Duodenal mucosa (tissue), 2 donors: ENCODE measurements at regions not wholly inside any gene's neighbourhood (a gene's known extent, or its start where the extent isn't known, plus 50 kb on each side); places are given as distances from the start of the nearest gene placed in this dataset.

ENCODE experiments used
- H3K27ac ChIP-seq: one replicate; pipeline ENCODE4 v1.7.0; 2013; ENCODE audit warnings: low read depth, low read length
- H3K27me3 ChIP-seq, 2 donors: one replicate each; pipeline ENCODE4 v1.7.0; 2013; ENCODE audit warnings: low read length in 2 of 2, control low read depth in 1 of 2; ENCODE audit not compliant: insufficient read depth in 2 of 2, control insufficient read depth in 1 of 2
- H3K36me3 ChIP-seq, 2 donors: one replicate each; pipeline ENCODE4 v1.7.0; 2013; ENCODE audit warnings: low read length in 2 of 2, control low read depth in 1 of 2; ENCODE audit not compliant: insufficient read depth in 2 of 2, control insufficient read depth in 1 of 2
- H3K4me1 ChIP-seq, 2 donors: one replicate each; pipeline ENCODE4 v1.7.0; 2013; ENCODE audit warnings: low read length in 2 of 2, control low read depth in 1 of 2; ENCODE audit not compliant: insufficient read depth in 2 of 2, control insufficient read depth in 1 of 2
- H3K4me3 ChIP-seq, 2 donors: one replicate each; pipeline ENCODE4 v1.7.0; 2013; ENCODE audit warnings: low read length in 2 of 2, low read depth in 1 of 2
- H3K9ac ChIP-seq, 2 donors: one replicate each; pipeline ENCODE4 v1.7.0; 2013; ENCODE audit warnings: low read length in 2 of 2, low read depth in 1 of 2
- H3K9me3 ChIP-seq, 2 donors: one replicate each; pipeline ENCODE4 v1.7.0; 2013; ENCODE audit warnings: low read length in 2 of 2, control low read depth in 1 of 2; ENCODE audit not compliant: control insufficient read depth in 1 of 2

DNA sequence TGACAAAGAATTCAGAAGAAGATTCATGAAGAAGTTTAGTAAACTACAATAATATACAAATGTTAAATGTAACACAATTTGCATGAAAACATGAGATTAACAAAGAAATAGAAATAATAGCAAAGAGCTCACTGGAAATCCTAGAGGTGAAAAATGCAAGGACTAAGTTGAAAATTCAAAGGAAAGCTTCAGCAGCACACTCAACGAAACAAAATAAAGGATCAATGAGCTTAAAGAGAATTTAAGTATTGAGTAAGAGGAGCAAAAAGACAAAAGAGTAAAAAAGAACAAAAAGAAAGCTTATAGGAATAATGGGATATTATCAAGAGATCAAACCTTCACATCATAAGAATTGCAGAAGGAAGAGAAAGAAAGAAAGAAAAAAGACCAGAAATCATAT lies 583.8 kb upstream of the NECTIN3 start:
- H3K9me3 ChIP-seq = peaks cover 8 to 9% of the 10 kb centered on the region in 2 donors
- H3K27ac ChIP-seq = no peak overlapping the region
- no peaks in the 10 kb centered on the region for H3K4me1 ChIP-seq
- H3K4me3 ChIP-seq = no peak overlapping the region
- no peaks in the 10 kb centered on the region for H3K27me3 ChIP-seq
- H3K9ac ChIP-seq = no peak overlapping the region
- no peaks in the 10 kb centered on the region for H3K36me3 ChIP-seq

- Histone ChIP-seq H3K36me3 (no peaks in the 10 kb centered on the region), H3K27me3 (no peaks in the 10 kb centered on the region), H3K4me1 (no peaks in the 10 kb centered on the region), H3K4me3 (no peak overlapping the region), H3K27ac (no peak overlapping the region), H3K9me3 (peaks cover 8 to 9% of the 10 kb centered on the region in 2 donors), H3K9ac (no peak overlapping the region)
These were observed 580.2 kb upstream of the NECTIN3 start for GRCh38 chr3:110491413-110491812.

DNA sequence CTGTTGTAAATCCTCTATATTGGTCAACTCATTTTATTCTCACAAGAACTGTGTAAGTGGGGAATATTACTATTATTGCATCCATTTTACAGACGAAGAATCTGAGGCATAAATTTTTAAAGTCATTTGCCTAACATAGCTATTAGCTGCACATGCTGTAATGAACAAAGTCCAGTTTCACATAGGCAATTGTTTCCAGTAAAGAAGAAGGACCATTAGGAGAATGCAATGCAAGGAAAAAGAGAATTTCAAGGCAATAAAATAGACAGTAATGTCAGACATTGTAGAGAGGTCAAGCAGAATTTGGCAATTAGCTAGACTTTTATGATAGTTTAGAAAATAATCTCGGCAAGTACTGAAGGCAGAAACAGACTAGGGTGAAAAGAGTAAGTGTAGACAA lies 578.7 kb upstream of the NECTIN3 start:
- H3K9ac ChIP-seq = no peak overlapping the region
- no peaks in the 10 kb centered on the region for H3K36me3 ChIP-seq
- no peaks in the 10 kb centered on the region for H3K4me1 ChIP-seq
- H3K27ac ChIP-seq = no peak overlapping the region
- H3K27me3 ChIP-seq = no peaks in the 10 kb centered on the region
- peaks cover 2 to 4% of the 10 kb centered on the region in 2 donors for H3K9me3 ChIP-seq
- H3K4me3 ChIP-seq = no peak overlapping the region

DNA sequence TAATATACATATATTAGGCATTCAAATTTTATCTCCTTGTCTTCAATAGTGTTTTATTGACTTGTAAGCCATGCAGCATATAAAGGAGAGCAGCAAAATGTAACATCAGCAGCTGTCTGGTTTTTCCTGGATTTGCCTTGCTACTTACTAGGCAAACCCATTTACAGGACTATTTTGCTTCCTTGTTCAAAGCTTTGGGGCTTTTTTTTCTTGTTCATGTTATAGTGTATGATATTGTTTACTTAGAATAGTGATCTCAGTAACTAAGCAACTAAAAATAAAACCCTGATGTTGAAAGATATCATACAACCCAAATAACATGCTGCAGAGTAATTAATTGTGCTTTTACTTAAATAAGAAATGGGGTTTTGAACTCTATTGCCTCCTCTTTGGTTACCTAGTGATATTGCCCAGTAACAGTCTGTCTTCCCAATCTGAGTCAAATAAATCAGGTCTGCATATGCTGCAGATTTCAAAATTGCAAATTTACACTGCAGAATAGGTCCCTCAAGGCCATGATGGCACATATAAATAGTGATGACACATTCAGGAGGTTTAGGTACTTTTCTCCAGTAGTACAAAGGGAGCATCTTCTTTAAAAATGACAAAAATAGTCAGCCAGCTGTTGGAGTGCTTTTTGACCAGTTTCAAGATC lies 578.1 kb upstream of the NECTIN3 start:
- Histone ChIP-seq H3K27me3 (no peaks in the 10 kb centered on the region), H3K27ac (no peak overlapping the region), H3K9me3 (peaks cover 0 to 4% of the 10 kb centered on the region in 2 donors), H3K4me3 (no peak overlapping the region), H3K36me3 (no peaks in the 10 kb centered on the region), H3K4me1 (no peaks in the 10 kb centered on the region), H3K9ac (no peak overlapping the region)

DNA sequence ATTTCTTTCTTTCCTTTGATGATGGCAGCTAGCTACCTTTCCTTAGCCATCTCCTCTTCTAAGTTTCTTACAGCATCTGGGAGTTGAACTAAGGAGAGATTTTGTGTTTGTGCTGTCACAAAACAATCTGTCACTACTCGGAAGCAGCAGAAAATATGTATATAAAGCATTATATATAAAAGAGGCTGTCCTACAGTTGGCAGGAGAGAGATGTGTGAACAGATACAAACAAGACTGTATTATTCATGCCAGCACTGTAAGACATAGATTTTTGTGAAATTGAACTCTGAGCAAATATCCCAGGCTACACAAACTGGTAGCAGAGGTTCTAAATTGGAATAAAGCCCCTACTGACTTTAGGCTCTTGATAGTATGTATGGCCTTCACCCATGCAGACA lies 577.5 kb upstream of the NECTIN3 start:
- no peaks in the 10 kb centered on the region for H3K27me3 ChIP-seq
- no peaks in the 10 kb centered on the region for H3K9me3 ChIP-seq
- no peaks in the 10 kb centered on the region for H3K36me3 ChIP-seq
- H3K27ac ChIP-seq = no peak overlapping the region
- no peak overlapping the region for H3K4me3 ChIP-seq
- H3K9ac ChIP-seq = no peak overlapping the region
- no peaks in the 10 kb centered on the region for H3K4me1 ChIP-seq

- H3K4me1 ChIP-seq = no peaks in the 10 kb centered on the region
- no peak overlapping the region for H3K4me3 ChIP-seq
- no peaks in the 10 kb centered on the region for H3K36me3 ChIP-seq
- H3K27me3 ChIP-seq = no peaks in the 10 kb centered on the region
- H3K9ac ChIP-seq = no peak overlapping the region
- H3K27ac ChIP-seq = no peak overlapping the region
- H3K9me3 ChIP-seq = no peaks in the 10 kb centered on the region
These were observed 576.9 kb upstream of the NECTIN3 start for GRCh38 chr3:110494728-110495127.

DNA sequence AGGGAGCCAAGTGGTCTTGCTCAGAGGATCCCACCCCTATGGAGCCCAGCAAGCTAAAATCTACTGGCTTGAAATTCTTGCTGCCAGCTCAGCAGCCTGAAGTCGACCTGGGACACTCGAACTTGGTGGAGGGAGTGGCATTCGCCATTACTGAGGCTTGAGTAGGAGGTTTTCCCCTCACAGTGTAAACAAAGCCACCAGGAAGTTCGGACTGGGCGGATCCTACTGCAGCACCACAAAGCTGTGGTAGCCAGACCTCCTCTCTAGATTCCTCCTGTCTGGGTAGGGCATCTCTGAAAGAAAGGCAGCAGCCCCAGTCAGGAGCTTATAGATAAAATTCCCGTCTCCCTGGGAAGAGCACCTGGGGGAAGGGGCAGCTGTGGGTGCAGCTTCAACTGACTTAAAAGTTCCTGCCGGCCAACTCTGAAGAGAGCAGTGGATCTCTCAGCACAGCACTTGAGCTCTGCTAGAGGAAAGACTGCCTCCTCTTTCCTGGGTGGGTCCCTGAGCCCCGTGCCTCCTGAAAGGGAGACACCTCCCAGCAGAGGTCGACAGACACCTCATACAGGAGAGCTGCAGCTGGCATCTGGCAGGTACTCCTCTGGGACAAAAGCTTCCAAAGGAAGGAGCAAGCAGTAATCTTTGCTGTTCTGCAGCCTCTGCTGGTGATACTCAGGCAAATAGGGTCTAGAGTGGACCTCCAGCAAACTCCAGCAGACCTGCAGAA lies 576.3 kb upstream of the NECTIN3 start:
- H3K9me3 ChIP-seq = no peaks in the 10 kb centered on the region
- no peaks in the 10 kb centered on the region for H3K27me3 ChIP-seq
- no peak overlapping the region for H3K4me3 ChIP-seq
- no peak overlapping the region for H3K9ac ChIP-seq
- H3K27ac ChIP-seq = no peak overlapping the region
- H3K36me3 ChIP-seq = no peaks in the 10 kb centered on the region
- no peaks in the 10 kb centered on the region for H3K4me1 ChIP-seq

GRCh38 chr3:110504401-110504800 lies 567.2 kb upstream of the NECTIN3 start:
- Histone ChIP-seq H3K9ac (no peak overlapping the region), H3K9me3 (peaks cover 0 to 2% of the 10 kb centered on the region in 2 donors), H3K4me1 (no peaks in the 10 kb centered on the region), H3K4me3 (no peak overlapping the region), H3K36me3 (no peaks in the 10 kb centered on the region), H3K27ac (no peak overlapping the region), H3K27me3 (no peaks in the 10 kb centered on the region)

GRCh38 chr3:110504901-110505300 lies 566.7 kb upstream of the NECTIN3 start:
- H3K36me3 ChIP-seq = no peaks in the 10 kb centered on the region
- no peak overlapping the region for H3K4me3 ChIP-seq
- peaks cover 0 to 2% of the 10 kb centered on the region in 2 donors for H3K9me3 ChIP-seq
- no peaks in the 10 kb centered on the region for H3K4me1 ChIP-seq
- no peak overlapping the region for H3K27ac ChIP-seq
- H3K9ac ChIP-seq = no peak overlapping the region
- no peaks in the 10 kb centered on the region for H3K27me3 ChIP-seq

- Histone ChIP-seq H3K4me1 (no peaks in the 10 kb centered on the region), H3K36me3 (no peaks in the 10 kb centered on the region), H3K9me3 (peaks cover 0 to 2% of the 10 kb centered on the region in 2 donors), H3K27ac (no peak overlapping the region), H3K4me3 (no peak overlapping the region), H3K27me3 (no peaks in the 10 kb centered on the region), H3K9ac (no peak overlapping the region)
These were observed 564.7 kb upstream of the NECTIN3 start for GRCh38 chr3:110506890-110507289.
